Ishikawa (cell line): ENCODE measurements at regions not wholly inside any gene's neighbourhood (a gene's known extent, or its start where the extent isn't known, plus 50 kb on each side); places are given as distances from the start of the nearest gene placed in this dataset.

ENCODE experiments used
- CEBPB ChIP-seq: IDR thresholded peaks from 2 replicates; pipeline ENCODE4 v1.6.1; 2012
- EGR1 ChIP-seq: IDR thresholded peaks from 2 replicates; pipeline ENCODE4 v1.6.1; 2012
- EP300 ChIP-seq: IDR thresholded peaks from 2 replicates; pipeline ENCODE4 v1.6.1; 2012; ENCODE audit warnings: borderline replicate concordance
- FOXM1 ChIP-seq: IDR thresholded peaks from 2 replicates; pipeline ENCODE4 v1.6.1; 2012; ENCODE audit warnings: low read depth, borderline replicate concordance
- RAD21 ChIP-seq: IDR thresholded peaks from 2 replicates; pipeline ENCODE4 v1.6.1; 2012; ENCODE audit warnings: low read depth
- TAF1 ChIP-seq: IDR thresholded peaks from 2 replicates; pipeline ENCODE4 v1.6.1; 2012; ENCODE audit warnings: low read depth, mild to moderate bottlenecking
- YY1 ChIP-seq: IDR thresholded peaks from 2 replicates; pipeline ENCODE4 v1.6.1; 2012; ENCODE audit warnings: low read depth
- ZBTB7A ChIP-seq: IDR thresholded peaks from 2 replicates; pipeline ENCODE4 v1.6.1; 2012; ENCODE audit warnings: low read depth
- TF ChIP-seq, protein P1 (sequence below): IDR thresholded peaks from 2 replicates; pipeline ENCODE4 v1.6.1; 2012; ENCODE audit warnings: low read depth, mild to moderate bottlenecking
- TF ChIP-seq, protein P2 (sequence below): IDR thresholded peaks from 2 replicates; pipeline ENCODE4 v1.6.1; 2012

DNA sequence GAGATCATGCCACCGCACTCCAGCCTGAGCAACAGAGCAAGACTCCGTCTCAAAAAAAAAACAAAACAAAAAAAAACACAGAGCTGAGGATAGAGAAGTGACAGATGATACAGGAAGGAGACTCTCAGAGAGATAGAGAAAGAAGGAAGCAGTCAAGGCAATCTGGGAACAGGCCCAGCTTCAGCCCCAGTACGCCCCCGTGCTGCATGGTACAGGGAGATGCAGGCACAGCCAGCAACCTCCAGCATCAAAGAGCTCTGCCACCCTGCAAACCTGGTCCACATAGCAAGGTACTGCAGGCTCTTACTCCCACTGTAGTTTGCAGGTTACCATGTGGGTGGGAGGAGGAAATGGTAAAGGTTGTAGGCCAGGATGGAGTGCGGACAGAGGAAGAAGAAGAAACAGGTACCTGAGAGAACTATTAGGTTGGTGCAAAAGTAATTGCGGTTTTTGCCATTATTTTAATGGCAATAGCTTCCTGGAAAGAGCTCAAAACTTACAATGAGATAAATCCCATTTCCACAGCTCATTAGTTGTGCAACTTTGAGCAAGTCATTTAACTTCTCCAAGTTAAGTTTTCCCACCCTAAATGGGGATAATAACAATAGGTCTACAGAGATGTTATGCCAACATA, 253.0 kb downstream of the ARRDC4 start:
- TF ChIP-seq YY1 (no peak), RAD21 (no peak), ZBTB7A (no peak), FOXM1 (no peak), EGR1 (no peak), EP300 (no peak), TAF1 (no peak), CEBPB (no peak)
- TF ChIP-seq, protein P1, sequence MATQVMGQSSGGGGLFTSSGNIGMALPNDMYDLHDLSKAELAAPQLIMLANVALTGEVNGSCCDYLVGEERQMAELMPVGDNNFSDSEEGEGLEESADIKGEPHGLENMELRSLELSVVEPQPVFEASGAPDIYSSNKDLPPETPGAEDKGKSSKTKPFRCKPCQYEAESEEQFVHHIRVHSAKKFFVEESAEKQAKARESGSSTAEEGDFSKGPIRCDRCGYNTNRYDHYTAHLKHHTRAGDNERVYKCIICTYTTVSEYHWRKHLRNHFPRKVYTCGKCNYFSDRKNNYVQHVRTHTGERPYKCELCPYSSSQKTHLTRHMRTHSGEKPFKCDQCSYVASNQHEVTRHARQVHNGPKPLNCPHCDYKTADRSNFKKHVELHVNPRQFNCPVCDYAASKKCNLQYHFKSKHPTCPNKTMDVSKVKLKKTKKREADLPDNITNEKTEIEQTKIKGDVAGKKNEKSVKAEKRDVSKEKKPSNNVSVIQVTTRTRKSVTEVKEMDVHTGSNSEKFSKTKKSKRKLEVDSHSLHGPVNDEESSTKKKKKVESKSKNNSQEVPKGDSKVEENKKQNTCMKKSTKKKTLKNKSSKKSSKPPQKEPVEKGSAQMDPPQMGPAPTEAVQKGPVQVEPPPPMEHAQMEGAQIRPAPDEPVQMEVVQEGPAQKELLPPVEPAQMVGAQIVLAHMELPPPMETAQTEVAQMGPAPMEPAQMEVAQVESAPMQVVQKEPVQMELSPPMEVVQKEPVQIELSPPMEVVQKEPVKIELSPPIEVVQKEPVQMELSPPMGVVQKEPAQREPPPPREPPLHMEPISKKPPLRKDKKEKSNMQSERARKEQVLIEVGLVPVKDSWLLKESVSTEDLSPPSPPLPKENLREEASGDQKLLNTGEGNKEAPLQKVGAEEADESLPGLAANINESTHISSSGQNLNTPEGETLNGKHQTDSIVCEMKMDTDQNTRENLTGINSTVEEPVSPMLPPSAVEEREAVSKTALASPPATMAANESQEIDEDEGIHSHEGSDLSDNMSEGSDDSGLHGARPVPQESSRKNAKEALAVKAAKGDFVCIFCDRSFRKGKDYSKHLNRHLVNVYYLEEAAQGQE = no peak
- TF ChIP-seq, protein P2, sequence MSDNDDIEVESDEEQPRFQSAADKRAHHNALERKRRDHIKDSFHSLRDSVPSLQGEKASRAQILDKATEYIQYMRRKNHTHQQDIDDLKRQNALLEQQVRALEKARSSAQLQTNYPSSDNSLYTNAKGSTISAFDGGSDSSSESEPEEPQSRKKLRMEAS = no peak
